ENCODE measurements at regions not wholly inside any gene's neighbourhood (a gene's known extent, or its start where the extent isn't known, plus 50 kb on each side); places are given as distances from the start of the nearest gene placed in this dataset.

DNA sequence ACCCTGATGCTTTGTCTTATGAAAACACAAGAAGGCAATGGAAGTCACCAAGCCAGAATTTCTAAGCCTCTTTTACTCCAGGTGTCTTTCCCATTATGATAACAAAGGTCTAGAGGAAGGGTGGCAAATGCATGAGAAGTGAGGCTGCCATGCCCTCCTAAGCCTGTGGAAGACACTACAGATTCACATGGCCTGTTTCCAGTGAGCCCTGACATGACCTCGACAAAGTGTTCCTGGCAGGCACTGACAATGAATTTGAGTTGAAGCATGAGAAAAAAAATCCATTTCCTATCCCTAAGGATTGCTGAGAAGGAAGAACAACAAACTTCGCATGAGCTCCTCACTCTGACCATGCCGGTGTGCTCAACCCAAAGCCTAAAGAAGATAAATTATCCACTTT lies 268.0 kb downstream of the HTR7 start:
- TF ChIP-seq, protein P1, sequence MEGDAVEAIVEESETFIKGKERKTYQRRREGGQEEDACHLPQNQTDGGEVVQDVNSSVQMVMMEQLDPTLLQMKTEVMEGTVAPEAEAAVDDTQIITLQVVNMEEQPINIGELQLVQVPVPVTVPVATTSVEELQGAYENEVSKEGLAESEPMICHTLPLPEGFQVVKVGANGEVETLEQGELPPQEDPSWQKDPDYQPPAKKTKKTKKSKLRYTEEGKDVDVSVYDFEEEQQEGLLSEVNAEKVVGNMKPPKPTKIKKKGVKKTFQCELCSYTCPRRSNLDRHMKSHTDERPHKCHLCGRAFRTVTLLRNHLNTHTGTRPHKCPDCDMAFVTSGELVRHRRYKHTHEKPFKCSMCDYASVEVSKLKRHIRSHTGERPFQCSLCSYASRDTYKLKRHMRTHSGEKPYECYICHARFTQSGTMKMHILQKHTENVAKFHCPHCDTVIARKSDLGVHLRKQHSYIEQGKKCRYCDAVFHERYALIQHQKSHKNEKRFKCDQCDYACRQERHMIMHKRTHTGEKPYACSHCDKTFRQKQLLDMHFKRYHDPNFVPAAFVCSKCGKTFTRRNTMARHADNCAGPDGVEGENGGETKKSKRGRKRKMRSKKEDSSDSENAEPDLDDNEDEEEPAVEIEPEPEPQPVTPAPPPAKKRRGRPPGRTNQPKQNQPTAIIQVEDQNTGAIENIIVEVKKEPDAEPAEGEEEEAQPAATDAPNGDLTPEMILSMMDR (IDR thresholded peaks at IDR 0.05): no peak
- TF ChIP-seq EP300 (IDR thresholded peaks at IDR 0.05) (no peak), POLR2A (IDR thresholded peaks at IDR 0.05) (no peak)

Data from sigmoid colon (tissue), 4 donors.